ENCODE measurements at regions not wholly inside any gene's neighbourhood (a gene's known extent, or its start where the extent isn't known, plus 50 kb on each side); places are given as distances from the start of the nearest gene placed in this dataset.

- Mint-ChIP-seq H3K36me3 (ENCODE audit: low read depth) (no peaks in the 10 kb centered on the region), H3K27me3 (ENCODE audit: low read depth) (no peaks in the 10 kb centered on the region), H3K4me3 (no peak overlapping the region), H3K4me1 (ENCODE audit: low read depth) (no peaks in the 10 kb centered on the region), H3K9me3 (no peaks in the 10 kb centered on the region), H3K27ac (no peak overlapping the region)
These were observed 287.4 kb downstream of the SKIDA1 start for GRCh38 chr10:21238044-21238443.

GRCh38 chr10:21234761-21235160 is 290.7 kb downstream of the SKIDA1 start:
- H3K27me3 Mint-ChIP-seq (ENCODE audit: low read depth) = no peaks in the 10 kb centered on the region
- H3K27ac Mint-ChIP-seq = no peak overlapping the region
- no peaks in the 10 kb centered on the region for H3K4me1 Mint-ChIP-seq (ENCODE audit: low read depth)
- H3K9me3 Mint-ChIP-seq = peaks cover 4% of the 10 kb centered on the region
- no peaks in the 10 kb centered on the region for H3K36me3 Mint-ChIP-seq (ENCODE audit: low read depth)
- no peak overlapping the region for H3K4me3 Mint-ChIP-seq

GRCh38 chr10:21230219-21230618 is 295.3 kb downstream of the SKIDA1 start:
- Mint-ChIP-seq H3K4me1 (ENCODE audit: low read depth) (no peaks in the 10 kb centered on the region), H3K9me3 (peaks cover 4% of the 10 kb centered on the region), H3K27ac (no peak overlapping the region), H3K27me3 (ENCODE audit: low read depth) (no peaks in the 10 kb centered on the region), H3K36me3 (ENCODE audit: low read depth) (no peaks in the 10 kb centered on the region), H3K4me3 (no peak overlapping the region)

- Mint-ChIP-seq H3K4me3 (no peak overlapping the region), H3K9me3 (no peaks in the 10 kb centered on the region), H3K27me3 (ENCODE audit: low read depth) (no peaks in the 10 kb centered on the region), H3K4me1 (ENCODE audit: low read depth) (no peaks in the 10 kb centered on the region), H3K27ac (no peak overlapping the region), H3K36me3 (ENCODE audit: low read depth) (no peaks in the 10 kb centered on the region)
These were observed 307.6 kb downstream of the SKIDA1 start for GRCh38 chr10:21217748-21218367.

GRCh38 chr10:21217107-21217506 is 308.4 kb downstream of the SKIDA1 start:
- no peaks in the 10 kb centered on the region for H3K9me3 Mint-ChIP-seq
- H3K27ac Mint-ChIP-seq = no peak overlapping the region
- no peaks in the 10 kb centered on the region for H3K27me3 Mint-ChIP-seq (ENCODE audit: low read depth)
- H3K4me1 Mint-ChIP-seq (ENCODE audit: low read depth) = no peaks in the 10 kb centered on the region
- no peaks in the 10 kb centered on the region for H3K36me3 Mint-ChIP-seq (ENCODE audit: low read depth)
- no peak overlapping the region for H3K4me3 Mint-ChIP-seq

- no peaks in the 10 kb centered on the region for H3K9me3 Mint-ChIP-seq
- H3K4me3 Mint-ChIP-seq = no peak overlapping the region
- no peaks in the 10 kb centered on the region for H3K4me1 Mint-ChIP-seq (ENCODE audit: low read depth)
- H3K36me3 Mint-ChIP-seq (ENCODE audit: low read depth) = no peaks in the 10 kb centered on the region
- H3K27me3 Mint-ChIP-seq (ENCODE audit: low read depth) = no peaks in the 10 kb centered on the region
- no peak overlapping the region for H3K27ac Mint-ChIP-seq
These were observed 311.2 kb downstream of the SKIDA1 start for GRCh38 chr10:21214329-21214728.

GRCh38 chr10:21213381-21213780 is 312.1 kb downstream of the SKIDA1 start:
- H3K36me3 Mint-ChIP-seq (ENCODE audit: low read depth) = no peaks in the 10 kb centered on the region
- H3K27ac Mint-ChIP-seq = no peak overlapping the region
- no peaks in the 10 kb centered on the region for H3K4me1 Mint-ChIP-seq (ENCODE audit: low read depth)
- no peaks in the 10 kb centered on the region for H3K9me3 Mint-ChIP-seq
- no peaks in the 10 kb centered on the region for H3K27me3 Mint-ChIP-seq (ENCODE audit: low read depth)
- H3K4me3 Mint-ChIP-seq = no peak overlapping the region

- Mint-ChIP-seq H3K36me3 (ENCODE audit: low read depth) (no peaks in the 10 kb centered on the region), H3K27ac (no peak overlapping the region), H3K4me1 (ENCODE audit: low read depth) (no peaks in the 10 kb centered on the region), H3K27me3 (ENCODE audit: low read depth) (no peaks in the 10 kb centered on the region), H3K9me3 (no peaks in the 10 kb centered on the region), H3K4me3 (no peak overlapping the region)
These were observed 312.6 kb downstream of the SKIDA1 start for GRCh38 chr10:21212912-21213311.

- no peaks in the 10 kb centered on the region for H3K27me3 Mint-ChIP-seq (ENCODE audit: low read depth)
These were observed 313.1 kb downstream of the SKIDA1 start for GRCh38 chr10:21212348-21212747.

GRCh38 chr10:21209495-21209894 is 312.4 kb upstream of the NEBL start:
- Mint-ChIP-seq H3K9me3 (no peaks in the 10 kb centered on the region), H3K4me3 (no peak overlapping the region), H3K27ac (no peak overlapping the region), H3K4me1 (ENCODE audit: low read depth) (no peaks in the 10 kb centered on the region), H3K36me3 (ENCODE audit: low read depth) (no peaks in the 10 kb centered on the region), H3K27me3 (ENCODE audit: low read depth) (no peaks in the 10 kb centered on the region)

More at GRCh38 chr10:21212348-21212747, 313.1 kb downstream of the SKIDA1 start:
- no peaks in the 10 kb centered on the region for H3K36me3 Mint-ChIP-seq (ENCODE audit: low read depth)
- no peak overlapping the region for H3K27ac Mint-ChIP-seq
- H3K4me3 Mint-ChIP-seq = no peak overlapping the region
- no peaks in the 10 kb centered on the region for H3K9me3 Mint-ChIP-seq
- H3K4me1 Mint-ChIP-seq (ENCODE audit: low read depth) = no peaks in the 10 kb centered on the region

GRCh38 chr10:21208666-21209316 is 311.7 kb upstream of the NEBL start:
- H3K4me3 Mint-ChIP-seq = no peak overlapping the region
- H3K27ac Mint-ChIP-seq = no peak overlapping the region
- H3K27me3 Mint-ChIP-seq (ENCODE audit: low read depth) = no peaks in the 10 kb centered on the region
- no peaks in the 10 kb centered on the region for H3K9me3 Mint-ChIP-seq
- no peaks in the 10 kb centered on the region for H3K36me3 Mint-ChIP-seq (ENCODE audit: low read depth)
- H3K4me1 Mint-ChIP-seq (ENCODE audit: low read depth) = no peaks in the 10 kb centered on the region

GRCh38 chr10:21207852-21208646 is 310.9 kb upstream of the NEBL start:
- Mint-ChIP-seq H3K4me3 (no peak overlapping the region), H3K36me3 (ENCODE audit: low read depth) (no peaks in the 10 kb centered on the region), H3K9me3 (no peaks in the 10 kb centered on the region), H3K27me3 (ENCODE audit: low read depth) (no peaks in the 10 kb centered on the region), H3K4me1 (ENCODE audit: low read depth) (no peaks in the 10 kb centered on the region), H3K27ac (no peak overlapping the region)

- Mint-ChIP-seq H3K4me3 (no peak overlapping the region), H3K4me1 (ENCODE audit: low read depth) (no peaks in the 10 kb centered on the region), H3K27me3 (ENCODE audit: low read depth) (no peaks in the 10 kb centered on the region), H3K9me3 (no peaks in the 10 kb centered on the region), H3K27ac (no peak overlapping the region), H3K36me3 (ENCODE audit: low read depth) (no peaks in the 10 kb centered on the region)
These were observed 308.2 kb upstream of the NEBL start for GRCh38 chr10:21205328-21205727.

- Mint-ChIP-seq H3K4me3 (no peak overlapping the region), H3K36me3 (ENCODE audit: low read depth) (no peaks in the 10 kb centered on the region), H3K27me3 (ENCODE audit: low read depth) (no peaks in the 10 kb centered on the region), H3K27ac (no peak overlapping the region), H3K9me3 (peaks cover 1% of the 10 kb centered on the region), H3K4me1 (ENCODE audit: low read depth) (no peaks in the 10 kb centered on the region)
These were observed 306.5 kb upstream of the NEBL start for GRCh38 chr10:21203473-21204107.

Measured in T-helper 1 cell treated with Interleukin-12 subunit alpha and Interleukin-12 subunit beta and Interleukin-4 antibody, amounts not matched to agents 30 μg/mL and 1 μg/mL, for 36 hours (primary cell).